ENCODE measurements at regions not wholly inside any gene's neighbourhood (a gene's known extent, or its start where the extent isn't known, plus 50 kb on each side); places are given as distances from the start of the nearest gene placed in this dataset.
"Not testable (repeated sequence)": the region's sequence is repeated elsewhere in the genome, so short reads cannot be mapped to it uniquely, and the experiment has no call there.

- in situ Hi-C loops (cut with MboI; ENCODE audit: low sequenced_read_pairs), result no loop called here
Observed at GRCh38 chr9:2425676-2426075, 195.9 kb upstream of the VLDLR start.

GRCh38 chr9:2427120-2427891 is 194.3 kb upstream of the VLDLR start:
- in situ Hi-C loops (cut with MboI; ENCODE audit: low sequenced_read_pairs), result no loop called here

- in situ Hi-C loops (cut with MboI; ENCODE audit: low sequenced_read_pairs), result no loop called here
Observed at GRCh38 chr9:2439957-2440356, 181.6 kb upstream of the VLDLR start.

GRCh38 chr9:2443933-2444332 is 177.7 kb upstream of the VLDLR start:
- in situ Hi-C loops (cut with MboI; ENCODE audit: low sequenced_read_pairs), result not testable (repeated sequence)

GRCh38 chr9:2448193-2448738 is 173.3 kb upstream of the VLDLR start:
- in situ Hi-C loops (cut with MboI; ENCODE audit: low sequenced_read_pairs), result no loop called here

- in situ Hi-C loops (cut with MboI; ENCODE audit: low sequenced_read_pairs), result no loop called here
Observed at GRCh38 chr9:2453106-2453505, 168.5 kb upstream of the VLDLR start.

- in situ Hi-C loops (cut with MboI; ENCODE audit: low sequenced_read_pairs), result no loop called here
Observed at GRCh38 chr9:2453701-2454100, 167.9 kb upstream of the VLDLR start.

GRCh38 chr9:2459756-2460155 is 161.8 kb upstream of the VLDLR start:
- in situ Hi-C loops (cut with MboI; ENCODE audit: low sequenced_read_pairs), result no loop called here

GRCh38 chr9:2461892-2462291 is 159.7 kb upstream of the VLDLR start:
- in situ Hi-C loops (cut with MboI; ENCODE audit: low sequenced_read_pairs), result no loop called here

GRCh38 chr9:2464624-2465023 is 157.0 kb upstream of the VLDLR start:
- in situ Hi-C loops (cut with MboI; ENCODE audit: low sequenced_read_pairs), result no loop called here

GRCh38 chr9:2465516-2465915 is 156.1 kb upstream of the VLDLR start:
- in situ Hi-C loops (cut with MboI; ENCODE audit: low sequenced_read_pairs), result no loop called here

- in situ Hi-C loops (cut with MboI; ENCODE audit: low sequenced_read_pairs), result no loop called here
Observed at GRCh38 chr9:2465921-2466460, 155.6 kb upstream of the VLDLR start.

- in situ Hi-C loops (cut with MboI; ENCODE audit: low sequenced_read_pairs), result no loop called here
Observed at GRCh38 chr9:2466703-2467102, 154.9 kb upstream of the VLDLR start.

GRCh38 chr9:2469681-2470221 is 151.8 kb upstream of the VLDLR start:
- in situ Hi-C loops (cut with MboI; ENCODE audit: low sequenced_read_pairs), result no loop called here

GRCh38 chr9:2473681-2474080 is 147.9 kb upstream of the VLDLR start:
- in situ Hi-C loops (cut with MboI; ENCODE audit: low sequenced_read_pairs), result no loop called here

- in situ Hi-C loops (cut with MboI; ENCODE audit: low sequenced_read_pairs), result no loop called here
Observed at GRCh38 chr9:2477755-2478154, 143.8 kb upstream of the VLDLR start.

- in situ Hi-C loops (cut with MboI; ENCODE audit: low sequenced_read_pairs), result no loop called here
Observed at GRCh38 chr9:2478421-2478820, 143.2 kb upstream of the VLDLR start.

- in situ Hi-C loops (cut with MboI; ENCODE audit: low sequenced_read_pairs), result no loop called here
Observed at GRCh38 chr9:2479056-2479565, 142.5 kb upstream of the VLDLR start.

- in situ Hi-C loops (cut with MboI; ENCODE audit: low sequenced_read_pairs), result no loop called here
Observed at GRCh38 chr9:2480255-2480837, 141.2 kb upstream of the VLDLR start.

GRCh38 chr9:2481216-2481615 is 140.4 kb upstream of the VLDLR start:
- in situ Hi-C loops (cut with MboI; ENCODE audit: low sequenced_read_pairs), result no loop called here

GRCh38 chr9:2486988-2487387 is 134.6 kb upstream of the VLDLR start:
- in situ Hi-C loops (cut with MboI; ENCODE audit: low sequenced_read_pairs), result no loop called here

Measured in HL-60/S4 (cell line).